WTC11 (cell line): ENCODE measurements at regions not wholly inside any gene's neighbourhood (a gene's known extent, or its start where the extent isn't known, plus 50 kb on each side); places are given as distances from the start of the nearest gene placed in this dataset.

Experiments used
- ATAC-seq: fragments of 200-7000 bp; cut with Tn5 transposase; 2 replicates; pipeline ENCODE4 v1.10.0; 2021; ENCODE audit warnings: mild to moderate bottlenecking, moderate library complexity
- CTCF ChIA-PET: fragments of 300-600 bp; sonication (Branson Sonifier 250); formaldehyde crosslinking; loops from one replicate; lab custom pipeline; 2021; ENCODE audit warnings: antibody characterized with exemption; lab: Charles Lee
- POLR2A ChIA-PET: fragments of 350-600 bp; sonication (Branson Sonifier 250); formaldehyde crosslinking; loops from one replicate; lab custom pipeline; 2021; ENCODE audit warnings: antibody characterized with exemption; lab: Charles Lee
- DNase-seq: peaks from one replicate; pipeline ENCODE4 v3.0.0; 2021; ENCODE audit warnings: low spot score
- H3K27ac Mint-ChIP-seq: 2 replicates; pipeline ENCODE4 v1.8.0; 2021; ENCODE audit warnings: mixed read lengths
- H3K27me3 Mint-ChIP-seq: 2 replicates; pipeline ENCODE4 v1.8.0; 2021; ENCODE audit warnings: low read depth, mild to moderate bottlenecking, moderate library complexity, mixed read lengths
- H3K36me3 Mint-ChIP-seq: 2 replicates; pipeline ENCODE4 v1.8.0; 2021; ENCODE audit warnings: mixed read lengths
- H3K4me1 Mint-ChIP-seq: 2 replicates; pipeline ENCODE4 v1.8.0; 2022; ENCODE audit warnings: mixed read lengths
- H3K4me3 Mint-ChIP-seq: 2 replicates; pipeline ENCODE4 v1.8.0; 2021; ENCODE audit warnings: mild to moderate bottlenecking, moderate library complexity, mixed read lengths
- H3K9me3 Mint-ChIP-seq: 2 replicates; pipeline ENCODE4 v1.8.0; 2021; ENCODE audit warnings: mixed read lengths
- ATF3 ChIP-seq: sonication (generic); formaldehyde crosslinking; conservative IDR thresholded peaks from 2 replicates; pipeline ENCODE4 v1.8.1; 2022; ENCODE audit warnings: mild to moderate bottlenecking, missing genetic modification reagents
- CBFB ChIP-seq: sonication (generic); formaldehyde crosslinking; IDR thresholded peaks from 2 replicates; pipeline ENCODE4 v1.8.1; 2022; ENCODE audit warnings: mild to moderate bottlenecking, low read depth, missing genetic modification reagents
- E2F4 ChIP-seq: sonication (generic); formaldehyde crosslinking; IDR thresholded peaks from 2 replicates; pipeline ENCODE4 v1.8.1; 2022; ENCODE audit warnings: low read depth, mild to moderate bottlenecking, moderate library complexity, missing genetic modification reagents, borderline replicate concordance
- FOXK1 ChIP-seq: sonication (generic); formaldehyde crosslinking; IDR thresholded peaks from 2 replicates; pipeline ENCODE4 v1.8.0; 2022; ENCODE audit warnings: mild to moderate bottlenecking, moderate library complexity, missing genetic modification reagents
- GRHL2 ChIP-seq: fragments of 250-450 bp; sonication (Bioruptor Pico); IDR thresholded peaks from 2 replicates; pipeline ENCODE4 v1.8.0; 2022; ENCODE audit warnings: mild to moderate bottlenecking, moderate library complexity; ENCODE audit not compliant: insufficient replicate concordance, severe bottlenecking
- KAT7 ChIP-seq: sonication (generic); formaldehyde crosslinking; IDR thresholded peaks from 2 replicates; pipeline ENCODE4 v1.8.1; 2023; ENCODE audit warnings: missing genetic modification reagents, mild to moderate bottlenecking, borderline replicate concordance
- MLX ChIP-seq: sonication (generic); formaldehyde crosslinking; IDR thresholded peaks from 2 replicates; pipeline ENCODE4 v1.8.1; 2023; ENCODE audit warnings: mild to moderate bottlenecking, missing genetic modification reagents, moderate library complexity
- MYBL2 ChIP-seq: sonication (generic); formaldehyde crosslinking; IDR thresholded peaks from 2 replicates; pipeline ENCODE4 v1.8.1; 2023; ENCODE audit warnings: mild to moderate bottlenecking, moderate library complexity, missing genetic modification reagents
- NFE2L1 ChIP-seq: sonication (generic); formaldehyde crosslinking; IDR thresholded peaks from 2 replicates; pipeline ENCODE4 v1.8.1; 2023; ENCODE audit warnings: missing genetic modification reagents
- SP1 ChIP-seq: sonication (generic); formaldehyde crosslinking; conservative IDR thresholded peaks from 2 replicates; pipeline ENCODE4 v1.8.1; 2022; ENCODE audit warnings: missing genetic modification reagents
- TEAD4 ChIP-seq: sonication (generic); formaldehyde crosslinking; IDR thresholded peaks from 2 replicates; pipeline ENCODE4 v1.8.0; 2022; ENCODE audit warnings: mild to moderate bottlenecking, missing genetic modification reagents
- TP53 ChIP-seq: sonication (generic); formaldehyde crosslinking; IDR thresholded peaks from 2 replicates; pipeline ENCODE4 v1.8.1; 2023; ENCODE audit warnings: mild to moderate bottlenecking, missing genetic modification reagents
- ZBTB21 ChIP-seq: sonication (generic); formaldehyde crosslinking; IDR thresholded peaks from 2 replicates; pipeline ENCODE4 v1.8.1; 2023; ENCODE audit warnings: mild to moderate bottlenecking, missing genetic modification reagents, borderline replicate concordance
- ZMAT4 ChIP-seq: fragments of 250-450 bp; sonication (Bioruptor Pico); IDR thresholded peaks from 2 replicates; pipeline ENCODE4 v1.9.0; 2021; ENCODE audit warnings: mild to moderate bottlenecking
- ZNF121 ChIP-seq: sonication (generic); formaldehyde crosslinking; IDR thresholded peaks from 2 replicates; pipeline ENCODE4 v1.8.0; 2023; ENCODE audit warnings: missing genetic modification reagents
- ZNF232 ChIP-seq: sonication (generic); formaldehyde crosslinking; IDR thresholded peaks from 2 replicates; pipeline ENCODE4 v1.8.0; 2022; ENCODE audit warnings: mild to moderate bottlenecking, missing genetic modification reagents
- ZNF396 ChIP-seq: fragments of 250-450 bp; sonication (Bioruptor Pico); IDR thresholded peaks from 2 replicates; pipeline ENCODE4 v1.8.0; 2021; ENCODE audit warnings: mild to moderate bottlenecking, moderate library complexity, borderline replicate concordance
- ZNF416 ChIP-seq: fragments of 250-450 bp; sonication (Bioruptor Pico); IDR thresholded peaks from 2 replicates; pipeline ENCODE4 v1.9.0; 2021; ENCODE audit warnings: mild to moderate bottlenecking, inconsistent platforms
- ZNF423 ChIP-seq: fragments of 250-450 bp; sonication (Bioruptor Pico); IDR thresholded peaks from 2 replicates; pipeline ENCODE4 v2.1.2; 2022; ENCODE audit warnings: mild to moderate bottlenecking, moderate library complexity
- TF ChIP-seq, protein P1 (sequence below): fragments of 200-600 bp; IDR thresholded peaks from 2 replicates; pipeline ENCODE4 v1.8.0; 2022; ENCODE audit warnings: antibody characterized with exemption
- TF ChIP-seq, protein P2 (sequence below): sonication (generic); formaldehyde crosslinking; IDR thresholded peaks from 2 replicates; pipeline ENCODE4 v1.8.0; 2022; ENCODE audit warnings: mild to moderate bottlenecking, missing genetic modification reagents
- TF ChIP-seq, protein P3 (sequence below): sonication (generic); formaldehyde crosslinking; IDR thresholded peaks from 2 replicates; pipeline ENCODE4 v1.8.1; 2022; ENCODE audit warnings: low read depth, missing genetic modification reagents, borderline replicate concordance
- TF ChIP-seq, protein P4 (sequence below): sonication (generic); formaldehyde crosslinking; IDR thresholded peaks from 2 replicates; pipeline ENCODE4 v1.8.0; 2023; ENCODE audit warnings: missing genetic modification reagents
- TF ChIP-seq, protein P5 (sequence below): sonication (generic); formaldehyde crosslinking; IDR thresholded peaks from 2 replicates; pipeline ENCODE4 v1.8.1; 2022; ENCODE audit warnings: mild to moderate bottlenecking, moderate library complexity, missing genetic modification reagents

GRCh38 chr4:110967936-110968335, 345.1 kb upstream of the PITX2 start (continued):
- TF ChIP-seq E2F4: no peak

- no peaks in the 10 kb centered on the region for H3K9me3 Mint-ChIP-seq
- ATAC-seq (peak; percentile 99), DNase-seq (peak; percentile 79)
- H3K27ac Mint-ChIP-seq: no peak overlapping the region
- H3K27me3 Mint-ChIP-seq: no peaks in the 10 kb centered on the region
- no peaks in the 10 kb centered on the region for H3K36me3 Mint-ChIP-seq
- ChIA-PET CTCF (interaction anchor here (0.6 to 1.4 kb wide), 8 partner anchors 12 to 337 kb away, joined by 3 to 6 read pairs (median 4); no protein-coding TSS in a partner anchor), POLR2A (no interaction called here)
- H3K4me3 Mint-ChIP-seq: no peak overlapping the region
- no peaks in the 10 kb centered on the region for H3K4me1 Mint-ChIP-seq
- TF ChIP-seq TP53 (CRISPR knock-in tag) (no peak), ZNF232 (CRISPR knock-in tag) (no peak)
- TF ChIP-seq, protein P1, sequence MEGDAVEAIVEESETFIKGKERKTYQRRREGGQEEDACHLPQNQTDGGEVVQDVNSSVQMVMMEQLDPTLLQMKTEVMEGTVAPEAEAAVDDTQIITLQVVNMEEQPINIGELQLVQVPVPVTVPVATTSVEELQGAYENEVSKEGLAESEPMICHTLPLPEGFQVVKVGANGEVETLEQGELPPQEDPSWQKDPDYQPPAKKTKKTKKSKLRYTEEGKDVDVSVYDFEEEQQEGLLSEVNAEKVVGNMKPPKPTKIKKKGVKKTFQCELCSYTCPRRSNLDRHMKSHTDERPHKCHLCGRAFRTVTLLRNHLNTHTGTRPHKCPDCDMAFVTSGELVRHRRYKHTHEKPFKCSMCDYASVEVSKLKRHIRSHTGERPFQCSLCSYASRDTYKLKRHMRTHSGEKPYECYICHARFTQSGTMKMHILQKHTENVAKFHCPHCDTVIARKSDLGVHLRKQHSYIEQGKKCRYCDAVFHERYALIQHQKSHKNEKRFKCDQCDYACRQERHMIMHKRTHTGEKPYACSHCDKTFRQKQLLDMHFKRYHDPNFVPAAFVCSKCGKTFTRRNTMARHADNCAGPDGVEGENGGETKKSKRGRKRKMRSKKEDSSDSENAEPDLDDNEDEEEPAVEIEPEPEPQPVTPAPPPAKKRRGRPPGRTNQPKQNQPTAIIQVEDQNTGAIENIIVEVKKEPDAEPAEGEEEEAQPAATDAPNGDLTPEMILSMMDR: peak; percentile 41
These were observed 347.8 kb upstream of the PITX2 start for GRCh38 chr4:110970642-110971041.

DNA sequence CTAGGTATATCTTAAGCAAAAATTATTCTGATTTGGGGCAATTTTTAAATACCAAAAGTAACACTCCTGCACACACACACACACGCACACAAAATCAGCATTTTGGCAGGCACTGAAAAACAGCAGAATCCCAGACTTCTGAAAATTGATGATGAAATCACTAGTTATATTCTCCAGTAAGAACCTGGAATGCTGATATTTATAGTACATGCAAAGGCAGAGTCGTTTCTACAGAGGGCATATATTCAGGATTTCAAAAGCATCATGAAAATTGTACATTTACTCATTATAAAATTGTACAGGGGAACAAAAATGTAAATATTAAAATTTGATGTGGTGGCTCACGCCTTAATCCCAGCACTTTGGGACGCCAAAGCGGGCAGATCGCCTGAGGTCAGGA, 352.5 kb upstream of the PITX2 start:
- no peak overlapping the region for H3K4me3 Mint-ChIP-seq
- CTCF ChIA-PET: no interaction called here
- TF ChIP-seq KAT7: no peak
- no peak for TF ChIP-seq ZNF121 (CRISPR knock-in tag)
- TF ChIP-seq NFE2L1 (CRISPR knock-in tag): no peak
- TF ChIP-seq ZNF416: no peak
- no peak for TF ChIP-seq MYBL2
- TF ChIP-seq ZNF396 (CRISPR knock-in tag): no peak
- no peak for TF ChIP-seq FOXK1 (CRISPR knock-in tag)
- TF ChIP-seq ZMAT4: no peak
- no peak for TF ChIP-seq ZBTB21 (CRISPR knock-in tag)
- no peak for TF ChIP-seq ZNF423 (CRISPR knock-in tag)
- no peak for TF ChIP-seq MLX
- no peak for TF ChIP-seq TP53 (CRISPR knock-in tag)
- H3K27me3 Mint-ChIP-seq: no peaks in the 10 kb centered on the region
- no peaks in the 10 kb centered on the region for H3K4me1 Mint-ChIP-seq
- H3K36me3 Mint-ChIP-seq: no peaks in the 10 kb centered on the region
- ATAC-seq: no peak
- H3K27ac Mint-ChIP-seq: no peak overlapping the region
- H3K9me3 Mint-ChIP-seq: no peaks in the 10 kb centered on the region
- DNase-seq: no peak
- POLR2A ChIA-PET: no interaction called here

DNA sequence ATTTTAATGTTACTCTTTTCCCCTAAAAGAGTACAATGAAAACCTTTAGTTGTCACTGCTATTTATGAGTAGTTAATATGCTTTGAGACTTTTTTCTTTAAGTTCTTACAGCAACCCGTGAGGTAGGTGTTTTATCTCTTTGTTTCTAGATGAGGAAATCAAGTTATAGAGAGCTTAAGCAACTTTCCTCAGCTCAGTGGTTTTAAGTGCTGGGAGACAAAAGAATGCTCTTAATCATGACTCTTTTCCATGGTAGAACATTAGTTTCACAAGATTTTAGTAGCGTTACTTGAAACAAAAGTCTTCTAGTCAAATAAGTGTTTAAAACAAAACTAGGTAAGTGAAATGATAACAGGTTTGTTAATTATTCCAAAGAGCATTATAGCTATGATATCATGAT, 354.7 kb upstream of the PITX2 start:
- ChIA-PET POLR2A (no interaction called here), CTCF (no interaction called here)
- H3K9me3 Mint-ChIP-seq: no peaks in the 10 kb centered on the region
- H3K4me3 Mint-ChIP-seq: no peak overlapping the region
- ATAC-seq (no peak), DNase-seq (no peak)
- H3K36me3 Mint-ChIP-seq: no peaks in the 10 kb centered on the region
- H3K27ac Mint-ChIP-seq: no peak overlapping the region
- H3K27me3 Mint-ChIP-seq: no peaks in the 10 kb centered on the region
- no peaks in the 10 kb centered on the region for H3K4me1 Mint-ChIP-seq
- no peak for TF ChIP-seq E2F4
- TF ChIP-seq ATF3: no peak
- TF ChIP-seq GRHL2 (CRISPR knock-in tag): no peak
- TF ChIP-seq, protein P2, sequence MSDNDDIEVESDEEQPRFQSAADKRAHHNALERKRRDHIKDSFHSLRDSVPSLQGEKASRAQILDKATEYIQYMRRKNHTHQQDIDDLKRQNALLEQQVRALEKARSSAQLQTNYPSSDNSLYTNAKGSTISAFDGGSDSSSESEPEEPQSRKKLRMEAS (CRISPR knock-in tag): no peak
- no peak for TF ChIP-seq TEAD4 (CRISPR knock-in tag)
- TF ChIP-seq, protein P3, sequence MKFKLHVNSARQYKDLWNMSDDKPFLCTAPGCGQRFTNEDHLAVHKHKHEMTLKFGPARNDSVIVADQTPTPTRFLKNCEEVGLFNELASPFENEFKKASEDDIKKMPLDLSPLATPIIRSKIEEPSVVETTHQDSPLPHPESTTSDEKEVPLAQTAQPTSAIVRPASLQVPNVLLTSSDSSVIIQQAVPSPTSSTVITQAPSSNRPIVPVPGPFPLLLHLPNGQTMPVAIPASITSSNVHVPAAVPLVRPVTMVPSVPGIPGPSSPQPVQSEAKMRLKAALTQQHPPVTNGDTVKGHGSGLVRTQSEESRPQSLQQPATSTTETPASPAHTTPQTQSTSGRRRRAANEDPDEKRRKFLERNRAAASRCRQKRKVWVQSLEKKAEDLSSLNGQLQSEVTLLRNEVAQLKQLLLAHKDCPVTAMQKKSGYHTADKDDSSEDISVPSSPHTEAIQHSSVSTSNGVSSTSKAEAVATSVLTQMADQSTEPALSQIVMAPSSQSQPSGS (CRISPR knock-in tag): no peak
- TF ChIP-seq, protein P4, sequence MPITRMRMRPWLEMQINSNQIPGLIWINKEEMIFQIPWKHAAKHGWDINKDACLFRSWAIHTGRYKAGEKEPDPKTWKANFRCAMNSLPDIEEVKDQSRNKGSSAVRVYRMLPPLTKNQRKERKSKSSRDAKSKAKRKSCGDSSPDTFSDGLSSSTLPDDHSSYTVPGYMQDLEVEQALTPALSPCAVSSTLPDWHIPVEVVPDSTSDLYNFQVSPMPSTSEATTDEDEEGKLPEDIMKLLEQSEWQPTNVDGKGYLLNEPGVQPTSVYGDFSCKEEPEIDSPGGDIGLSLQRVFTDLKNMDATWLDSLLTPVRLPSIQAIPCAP (CRISPR knock-in tag): no peak
- TF ChIP-seq, protein P5, sequence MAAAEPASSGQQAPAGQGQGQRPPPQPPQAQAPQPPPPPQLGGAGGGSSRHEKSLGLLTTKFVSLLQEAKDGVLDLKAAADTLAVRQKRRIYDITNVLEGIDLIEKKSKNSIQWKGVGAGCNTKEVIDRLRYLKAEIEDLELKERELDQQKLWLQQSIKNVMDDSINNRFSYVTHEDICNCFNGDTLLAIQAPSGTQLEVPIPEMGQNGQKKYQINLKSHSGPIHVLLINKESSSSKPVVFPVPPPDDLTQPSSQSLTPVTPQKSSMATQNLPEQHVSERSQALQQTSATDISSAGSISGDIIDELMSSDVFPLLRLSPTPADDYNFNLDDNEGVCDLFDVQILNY (CRISPR knock-in tag): no peak
- no peak for TF ChIP-seq SP1
- TF ChIP-seq CBFB (CRISPR knock-in tag): no peak
